ENCODE measurements at regions not wholly inside any gene's neighbourhood (a gene's known extent, or its start where the extent isn't known, plus 50 kb on each side); places are given as distances from the start of the nearest gene placed in this dataset.

DNA sequence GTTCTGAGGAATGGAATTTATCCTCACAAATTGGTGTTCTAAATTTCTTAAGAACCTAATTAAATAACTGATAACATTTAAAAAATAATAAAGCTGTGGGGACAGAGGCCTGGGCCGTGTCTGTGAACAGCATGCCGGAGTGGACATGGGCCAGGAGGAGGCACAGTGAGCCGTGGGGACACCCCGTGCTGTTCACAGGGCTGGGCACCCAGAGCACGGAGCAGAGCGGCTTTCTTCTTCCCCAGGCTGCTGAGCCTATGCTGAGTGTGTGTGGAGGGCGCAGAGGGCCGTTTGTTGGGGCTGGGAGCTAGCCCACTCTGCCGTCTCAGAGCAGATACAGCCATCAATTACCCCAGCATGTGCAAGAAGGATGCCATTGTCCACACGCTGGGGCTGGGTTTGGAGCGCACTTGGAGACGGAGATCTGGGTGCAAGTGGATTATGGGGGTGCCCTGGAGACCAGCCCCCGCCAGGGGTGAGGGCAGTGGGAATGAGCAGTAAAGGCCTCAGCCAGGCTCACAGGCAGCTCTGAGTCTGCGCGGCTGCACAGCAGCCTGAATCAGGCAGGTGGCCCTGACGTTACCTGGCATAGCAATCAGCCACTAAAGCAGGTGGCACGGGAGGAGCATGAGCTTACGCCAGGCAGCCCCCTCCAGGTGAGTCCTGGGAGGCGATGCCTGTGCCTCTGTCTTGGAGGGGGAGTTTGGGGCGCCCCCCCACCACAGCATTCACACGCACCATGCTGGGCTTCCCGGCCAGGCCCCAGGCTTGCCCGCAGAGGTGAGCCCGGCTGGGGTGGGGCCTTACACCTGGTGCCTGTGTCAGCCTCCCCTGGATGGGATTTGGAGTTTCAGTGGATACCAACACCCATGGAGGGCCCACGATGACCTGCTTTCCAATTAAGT lies 52.1 kb upstream of the SLC66A3 start:
- no peak for DNase-seq (ENCODE audit: low spot score)

- no peak for DNase-seq (ENCODE audit: low spot score)
Measured at GRCh38 chr2:11103984-11104793, 51.1 kb upstream of the SLC66A3 start.

DNA sequence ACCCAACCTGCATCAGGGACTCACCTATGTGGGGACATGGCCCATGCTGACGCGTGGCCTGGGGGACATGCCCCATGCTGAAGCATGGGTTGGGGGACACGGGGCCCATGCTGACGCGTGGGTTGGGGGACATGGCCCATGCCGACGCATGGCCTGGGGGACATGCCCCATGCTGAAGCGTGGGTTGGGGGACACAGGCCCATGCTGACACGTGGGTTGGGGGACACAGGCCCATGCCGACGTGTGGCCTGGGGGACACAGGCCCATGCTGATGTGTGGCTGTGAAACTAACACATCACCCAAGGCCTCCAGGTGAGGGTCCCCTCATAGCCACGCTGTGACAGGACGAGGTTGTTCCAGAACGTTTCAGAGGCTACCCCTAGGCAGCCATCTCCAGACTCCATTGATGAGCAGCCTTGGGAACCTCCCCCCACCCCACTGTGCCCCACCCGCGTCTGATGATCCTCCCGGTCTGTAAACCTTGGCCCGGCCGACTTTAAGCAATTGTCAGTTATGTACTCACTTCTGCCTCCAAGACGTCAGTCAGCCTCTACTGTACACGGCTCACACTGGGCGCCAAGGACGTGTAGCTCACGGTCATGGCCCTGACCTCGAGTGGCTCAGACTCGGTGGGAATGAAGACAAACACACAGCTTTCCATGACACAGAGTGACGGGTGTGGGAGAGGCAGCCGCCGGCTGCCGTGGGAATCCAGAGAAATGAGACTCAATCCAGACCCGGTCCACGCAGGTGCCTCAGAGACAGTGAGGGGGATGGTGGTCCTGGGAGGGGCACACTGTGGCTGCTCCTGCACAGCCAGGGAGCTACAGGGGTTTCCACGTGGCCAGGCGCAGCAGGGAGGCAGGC lies 50.2 kb upstream of the SLC66A3 start:
- DNase-seq (ENCODE audit: low spot score), result no peak

Data from COLO829 (cell line).